Brain microvascular endothelial cell (primary cell): ENCODE measurements at regions not wholly inside any gene's neighbourhood (a gene's known extent, or its start where the extent isn't known, plus 50 kb on each side); places are given as distances from the start of the nearest gene placed in this dataset.

Experiments used
- DNase-seq: peaks from one replicate; pipeline ENCODE4 v3.0.0-alpha.2; 2020
- H3K27ac ChIP-seq: fragments of 250-450 bp; sonication (Bioruptor Pico); 2 replicates; pipeline ENCODE4 v1.5.1; 2020; ENCODE audit warnings: mild to moderate bottlenecking, moderate library complexity
- H3K27me3 ChIP-seq: fragments of 250-450 bp; sonication (Bioruptor Pico); replicated peaks from 2 replicates; pipeline ENCODE4 v1.5.1; 2020; ENCODE audit warnings: mild to moderate bottlenecking
- H3K36me3 ChIP-seq: fragments of 250-450 bp; sonication (Bioruptor Pico); replicated peaks from 2 replicates; pipeline ENCODE4 v1.5.1; 2020; ENCODE audit warnings: mild to moderate bottlenecking
- H3K4me3 ChIP-seq: 2 replicates; pipeline ENCODE4 v1.5.1; 2011; ENCODE audit warnings: low read depth, mild to moderate bottlenecking, control low read depth, low read length, moderate library complexity
- CTCF ChIP-seq: IDR thresholded peaks from 2 replicates; pipeline ENCODE4 v1.5.1; 2011; ENCODE audit warnings: low read depth, mild to moderate bottlenecking, moderate library complexity, low read length, control low read depth, inconsistent platforms; ENCODE audit errors: missing control alignments
- in situ Hi-C: cut with HindIII; loops from 2 replicates; pipeline ENCODE4 v1.10.0; 2017; ENCODE audit warnings: low sequenced_read_pairs, low pct_ligation_motif_present

GRCh38 chr4:147174591-147174990 is 228.9 kb upstream of the TTC29 start:
- H3K36me3 ChIP-seq, result no peaks in the 10 kb centered on the region
- no peak for TF ChIP-seq CTCF
- H3K4me3 ChIP-seq, result no peak overlapping the region
- no peak overlapping the region for H3K27ac ChIP-seq
- no peak for DNase-seq
- in situ Hi-C loops, result no loop called here
- H3K27me3 ChIP-seq, result no peaks in the 10 kb centered on the region

DNA sequence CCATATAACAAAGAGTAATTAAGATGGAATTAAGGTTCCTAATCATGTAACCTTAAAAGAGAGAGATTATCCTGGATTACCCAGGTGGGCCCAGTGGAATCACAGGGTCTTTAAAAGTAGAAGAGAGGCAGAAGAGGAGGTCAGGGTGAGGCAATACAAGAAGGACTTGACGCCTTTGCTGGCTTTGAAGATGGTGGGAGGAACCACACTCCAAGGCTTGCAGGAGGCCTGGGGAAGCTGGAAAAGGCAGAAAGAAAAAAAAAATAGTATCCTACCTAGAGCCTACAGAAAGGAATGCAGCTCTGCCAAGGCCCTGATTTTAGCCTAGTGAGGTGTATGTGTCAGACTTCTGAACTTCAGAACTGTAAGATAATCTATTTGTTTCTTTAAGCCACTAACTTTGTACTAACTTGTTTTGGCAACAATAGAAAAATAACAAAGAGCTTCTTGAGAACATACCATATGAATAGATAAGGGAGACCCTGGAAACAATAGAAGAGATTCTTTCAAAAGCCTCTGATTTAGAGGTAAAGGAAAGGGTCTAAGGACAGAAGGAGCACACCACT is 229.9 kb upstream of the TTC29 start:
- Histone ChIP-seq H3K27me3 (no peaks in the 10 kb centered on the region), H3K36me3 (no peaks in the 10 kb centered on the region), H3K4me3 (no peak overlapping the region), H3K27ac (no peak overlapping the region)
- DNase-seq, result no peak
- no peak for TF ChIP-seq CTCF
- in situ Hi-C loops, result no loop called here

GRCh38 chr4:147182041-147182440 is 236.4 kb upstream of the TTC29 start:
- no peaks in the 10 kb centered on the region for H3K36me3 ChIP-seq
- DNase-seq, result no peak
- in situ Hi-C loops, result no loop called here
- H3K27ac ChIP-seq, result no peak overlapping the region
- H3K4me3 ChIP-seq, result no peak overlapping the region
- TF ChIP-seq CTCF, result no peak
- H3K27me3 ChIP-seq, result no peaks in the 10 kb centered on the region

DNA sequence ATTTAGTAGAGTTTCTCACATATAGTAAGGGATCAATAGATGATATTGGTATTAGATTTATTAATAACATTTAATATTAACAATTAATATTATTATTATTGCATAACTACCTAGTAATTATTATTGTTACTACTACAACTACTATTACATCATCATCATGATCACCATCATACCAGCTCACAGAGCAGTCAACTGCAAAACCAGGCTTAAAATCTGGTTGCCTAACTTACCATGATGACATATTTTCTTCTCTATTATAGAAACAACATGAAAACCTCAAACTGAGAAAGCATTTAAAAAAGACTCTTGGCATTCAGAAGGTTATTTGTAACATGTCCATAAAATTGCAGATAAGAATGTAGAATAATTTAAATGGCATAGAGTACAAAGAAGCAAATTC is 247.0 kb upstream of the TTC29 start:
- in situ Hi-C loops, result no loop called here
- TF ChIP-seq CTCF, result no peak
- Histone ChIP-seq H3K4me3 (no peak overlapping the region), H3K27ac (no peak overlapping the region), H3K27me3 (no peaks in the 10 kb centered on the region), H3K36me3 (no peaks in the 10 kb centered on the region)
- no peak for DNase-seq

DNA sequence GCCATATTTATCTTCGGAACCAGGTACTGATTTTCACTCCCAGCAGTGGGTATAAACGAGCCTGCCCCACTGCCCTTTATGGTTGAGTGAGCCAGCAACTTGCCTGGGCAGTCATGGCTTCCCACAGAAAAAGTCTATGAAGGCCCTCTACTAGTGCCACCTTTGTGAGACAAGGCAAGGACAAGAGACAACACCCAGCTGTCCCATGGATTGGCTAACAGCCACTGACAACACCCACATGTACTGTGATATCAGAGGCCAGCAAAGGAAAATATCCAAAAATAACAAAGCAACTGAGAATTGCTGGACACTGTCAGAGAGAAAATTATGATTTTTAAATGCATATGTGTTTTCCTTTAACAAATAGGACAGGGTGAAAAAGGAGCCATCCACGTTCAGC is 248.4 kb upstream of the TTC29 start:
- DNase-seq, result peak; percentile 38
- Histone ChIP-seq H3K27ac (peak overlapping the region; percentile 42), H3K4me3 (no peak overlapping the region), H3K36me3 (no peaks in the 10 kb centered on the region), H3K27me3 (no peaks in the 10 kb centered on the region)
- in situ Hi-C loops, result no loop called here
- no peak for TF ChIP-seq CTCF

DNA sequence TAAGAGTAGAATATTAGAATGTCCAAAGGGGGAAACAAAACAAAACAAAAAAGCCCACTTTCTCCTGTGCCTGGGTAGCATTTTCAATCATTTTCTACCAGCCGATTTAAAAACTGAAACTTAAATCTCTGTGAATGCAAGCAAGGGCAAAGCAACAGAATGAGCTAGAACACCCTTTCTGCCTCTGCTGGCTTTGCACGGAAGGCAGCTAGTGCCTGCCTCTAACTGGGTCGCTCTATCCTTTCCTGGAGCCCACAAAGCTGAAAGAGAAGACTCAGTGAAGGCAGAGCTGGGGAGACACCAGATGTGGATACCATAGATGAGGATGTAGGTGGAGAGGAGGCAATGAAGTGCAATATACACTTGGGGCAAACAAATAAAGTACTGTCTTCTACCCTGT is 248.9 kb upstream of the TTC29 start:
- DNase-seq, result peak; percentile 32
- Histone ChIP-seq H3K4me3 (no peak overlapping the region), H3K27me3 (no peaks in the 10 kb centered on the region), H3K36me3 (no peaks in the 10 kb centered on the region), H3K27ac (peak overlapping the region; percentile 42)
- TF ChIP-seq CTCF, result no peak
- in situ Hi-C loops, result no loop called here
